HG03103 (cell line): ENCODE measurements at regions not wholly inside any gene's neighbourhood (a gene's known extent, or its start where the extent isn't known, plus 50 kb on each side); places are given as distances from the start of the nearest gene placed in this dataset.

ENCODE experiments used
- ATAC-seq: cut with Tn5 transposase; IDR thresholded peaks from one replicate; pipeline ENCODE4 v1.9.1; 2021; ENCODE audit warnings: low read depth; ENCODE audit not compliant: unreplicated experiment

- ATAC-seq, result no peak
These were observed 161.3 kb upstream of the PCDH18 start for GRCh38 chr4:137693641-137694040.

DNA sequence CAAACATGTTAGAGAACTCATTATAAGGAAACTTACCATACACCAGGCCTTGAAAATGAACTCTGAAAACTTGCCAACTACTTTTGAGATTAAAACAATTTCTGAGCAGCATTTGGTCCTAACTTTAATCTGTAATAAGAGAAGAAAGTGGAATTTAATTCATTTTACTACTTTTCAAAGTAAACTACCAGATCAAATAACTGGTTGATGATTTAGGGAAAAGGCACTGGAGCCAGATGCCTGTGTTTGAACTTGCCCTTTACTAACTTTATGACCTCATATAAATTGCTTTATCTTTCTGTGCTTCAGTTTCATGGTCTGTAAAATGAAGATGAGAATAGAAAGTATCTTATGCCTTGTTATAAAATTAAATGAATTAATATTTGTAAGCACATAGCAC, 159.9 kb upstream of the PCDH18 start:
- no peak for ATAC-seq

DNA sequence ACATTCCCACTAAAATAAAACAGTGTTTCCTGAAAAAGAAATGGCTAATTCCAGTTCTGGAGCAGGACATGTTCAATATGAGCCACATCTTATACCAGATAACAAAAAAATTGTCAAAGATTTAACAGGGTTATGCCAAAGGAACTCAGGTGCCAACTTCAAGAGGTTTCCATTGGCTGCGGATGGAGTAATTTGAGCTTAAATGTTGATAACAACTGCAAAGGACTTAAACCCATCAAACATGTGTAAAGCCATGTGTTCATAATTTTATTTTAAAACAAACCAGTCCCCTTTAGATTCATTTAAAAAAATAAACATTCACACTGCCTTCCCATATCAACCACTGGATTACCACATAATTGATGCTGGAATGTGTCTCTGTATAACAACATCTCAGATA, 156.4 kb upstream of the PCDH18 start:
- no peak for ATAC-seq

GRCh38 chr4:137685357-137685756, 153.1 kb upstream of the PCDH18 start:
- no peak for ATAC-seq

- no peak for ATAC-seq
These were observed 148.8 kb upstream of the PCDH18 start for GRCh38 chr4:137681081-137681480.

DNA sequence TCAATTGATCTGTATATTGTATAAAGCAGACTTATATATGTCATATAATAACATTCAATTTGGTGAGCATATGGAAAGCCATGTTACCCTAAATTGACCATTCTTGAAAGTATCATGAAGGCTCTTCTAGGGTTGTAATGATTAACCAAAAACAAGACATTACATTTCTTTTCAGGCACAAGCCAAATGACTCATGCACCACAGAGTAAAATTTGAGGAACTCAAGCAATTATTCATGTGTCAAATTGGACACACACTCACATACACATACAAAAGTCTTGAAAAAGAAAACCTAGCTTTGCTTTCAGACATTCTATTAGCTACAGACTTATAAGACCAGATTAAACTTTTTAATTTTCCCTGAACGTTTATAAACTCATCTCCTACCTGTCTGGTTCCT, 146.5 kb upstream of the PCDH18 start:
- ATAC-seq, result no peak

DNA sequence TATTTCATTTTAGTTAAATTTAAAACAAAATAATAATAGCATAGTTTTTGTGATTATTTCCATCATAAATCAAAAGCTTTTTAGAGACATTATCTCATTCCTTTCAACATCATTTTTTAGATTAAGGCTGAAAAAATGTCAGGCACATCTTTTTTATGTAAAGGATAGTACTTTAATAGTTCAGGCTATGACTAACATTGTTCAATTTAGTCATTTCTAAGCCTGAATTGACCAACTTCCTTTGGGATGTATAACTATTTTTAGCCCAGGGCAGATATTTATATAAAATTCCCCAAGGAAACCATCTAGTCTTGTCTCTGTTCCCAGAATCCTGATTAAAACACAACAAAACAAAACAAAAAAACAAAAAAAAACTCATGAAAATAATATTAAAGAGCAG, 145.6 kb upstream of the PCDH18 start:
- ATAC-seq, result no peak

DNA sequence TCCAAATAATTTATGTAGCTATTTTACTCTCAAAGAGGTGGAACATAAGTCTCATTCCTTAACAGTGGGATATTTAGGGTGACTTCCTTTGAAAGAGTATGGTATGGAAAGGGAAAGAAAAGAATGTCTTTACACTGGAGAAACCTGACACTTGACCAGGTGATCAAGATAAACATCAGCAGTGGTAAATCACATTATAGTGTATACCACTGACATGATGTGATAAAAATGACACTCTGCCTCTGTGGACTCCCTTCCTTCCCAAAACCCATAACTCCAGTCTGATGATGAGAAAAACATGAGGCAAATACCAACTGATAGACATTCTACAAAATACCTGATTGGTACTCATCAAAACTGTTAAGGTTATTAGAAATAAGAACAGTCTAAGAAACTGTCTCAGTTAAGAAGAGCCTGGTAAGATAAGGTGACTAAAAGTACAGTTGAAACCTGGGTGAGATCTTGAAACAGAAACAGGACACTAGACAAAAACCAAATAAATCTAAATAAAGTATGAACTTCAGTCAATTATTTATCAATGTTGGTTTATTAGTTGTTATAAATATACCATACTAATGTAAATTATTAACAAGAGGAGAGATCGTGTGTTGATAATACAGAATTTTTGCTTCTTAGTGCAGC, 144.2 kb upstream of the PCDH18 start:
- no peak for ATAC-seq

DNA sequence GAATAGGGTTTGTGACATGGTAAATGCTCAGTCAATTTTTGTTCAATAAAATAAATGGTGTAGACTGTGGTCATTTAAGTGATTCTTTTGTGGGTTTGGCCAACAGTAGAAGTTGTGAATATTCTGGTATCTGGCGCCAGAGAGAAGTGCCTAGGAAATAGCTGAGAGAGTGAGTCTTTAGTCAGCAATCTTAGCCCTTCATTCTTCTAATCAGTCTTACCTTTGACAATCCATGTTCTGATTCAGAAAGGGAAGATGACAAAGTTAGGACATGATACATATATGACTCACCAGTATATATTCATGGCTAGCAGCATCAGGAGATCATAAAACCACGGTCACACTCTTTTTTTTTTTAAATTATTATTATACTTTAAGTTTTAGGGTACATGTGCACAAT, 141.8 kb upstream of the PCDH18 start:
- ATAC-seq, result no peak

- ATAC-seq, result no peak
These were observed 136.7 kb upstream of the PCDH18 start for GRCh38 chr4:137668885-137669545.

DNA sequence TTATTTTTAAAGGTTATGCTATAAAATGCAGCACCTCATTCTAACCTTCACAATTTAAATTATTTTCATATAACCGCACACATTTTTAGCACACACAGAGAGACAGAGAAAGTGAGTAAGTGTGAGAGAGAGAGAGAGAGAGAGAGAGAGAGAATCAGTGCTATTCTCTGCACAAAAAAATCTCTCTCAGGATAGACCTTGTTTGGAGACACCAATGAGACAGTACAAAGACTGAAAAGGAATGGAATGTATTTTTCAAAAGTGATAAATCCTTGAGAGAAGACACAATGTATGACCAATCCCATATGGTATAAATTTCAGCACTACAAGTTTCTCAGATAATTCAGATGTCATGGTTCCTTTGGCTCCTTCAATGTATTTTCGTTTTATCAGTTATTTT, 132.1 kb upstream of the PCDH18 start:
- ATAC-seq, result no peak

- no peak for ATAC-seq
These were observed 131.7 kb upstream of the PCDH18 start for GRCh38 chr4:137664046-137664387.

GRCh38 chr4:137663251-137664045, 131.2 kb upstream of the PCDH18 start:
- ATAC-seq, result no peak

GRCh38 chr4:137661693-137662092, 129.4 kb upstream of the PCDH18 start:
- ATAC-seq, result no peak

DNA sequence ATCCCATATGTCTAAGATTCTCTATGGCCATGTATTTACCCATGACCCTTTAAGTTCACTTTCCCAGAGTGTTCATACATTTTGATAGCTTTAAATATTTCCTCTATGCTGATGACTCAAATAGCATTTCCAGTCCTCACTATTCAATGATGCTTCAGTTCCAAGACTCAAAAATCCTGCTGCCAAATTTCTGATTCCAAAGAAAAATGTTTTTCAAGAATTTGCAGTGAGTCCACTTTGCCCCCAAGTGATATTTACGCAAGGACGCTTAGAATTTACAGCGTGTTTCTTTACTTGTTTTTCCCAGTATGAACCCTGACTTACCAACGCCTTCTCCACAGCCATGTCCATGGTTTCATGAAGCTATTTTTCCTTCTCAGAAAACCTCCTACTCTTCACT, 127.9 kb upstream of the PCDH18 start:
- ATAC-seq, result no peak

DNA sequence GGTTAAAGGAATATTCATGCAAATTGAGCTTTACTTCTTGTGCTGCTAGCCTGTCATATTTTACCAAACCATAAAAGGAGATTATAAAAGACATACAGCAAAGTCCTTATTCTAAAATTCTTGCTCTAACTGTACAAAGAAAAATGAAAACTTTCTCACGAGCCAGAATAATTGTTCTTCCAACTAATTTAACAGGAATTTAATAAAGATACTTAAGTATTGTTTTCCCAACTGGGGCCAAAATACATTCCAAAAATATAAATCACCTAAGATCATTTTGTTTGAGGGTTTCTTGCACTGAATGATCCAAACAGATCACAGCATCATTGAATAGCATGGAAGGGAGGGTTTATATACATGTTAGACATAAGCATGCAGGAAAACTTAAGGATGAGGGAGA, 127.1 kb upstream of the PCDH18 start:
- no peak for ATAC-seq

DNA sequence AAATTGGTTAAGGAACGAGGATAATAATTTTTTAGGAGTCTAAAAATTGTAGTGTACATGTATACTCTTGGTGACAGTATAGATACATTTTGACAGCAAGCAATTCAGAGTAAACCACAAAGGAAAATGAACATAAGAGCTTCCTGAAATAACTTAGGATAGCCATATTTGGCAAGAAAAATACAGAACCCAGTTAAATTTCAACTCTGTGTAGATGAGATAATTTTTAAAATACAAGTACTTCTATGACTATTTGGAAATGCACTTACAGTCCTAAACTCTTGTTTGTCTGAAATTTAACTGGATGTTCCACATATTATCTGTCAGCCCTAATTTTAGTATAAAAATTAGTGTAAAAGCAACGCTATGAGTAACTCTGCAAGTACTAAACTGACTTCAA, 124.4 kb upstream of the PCDH18 start:
- no peak for ATAC-seq

DNA sequence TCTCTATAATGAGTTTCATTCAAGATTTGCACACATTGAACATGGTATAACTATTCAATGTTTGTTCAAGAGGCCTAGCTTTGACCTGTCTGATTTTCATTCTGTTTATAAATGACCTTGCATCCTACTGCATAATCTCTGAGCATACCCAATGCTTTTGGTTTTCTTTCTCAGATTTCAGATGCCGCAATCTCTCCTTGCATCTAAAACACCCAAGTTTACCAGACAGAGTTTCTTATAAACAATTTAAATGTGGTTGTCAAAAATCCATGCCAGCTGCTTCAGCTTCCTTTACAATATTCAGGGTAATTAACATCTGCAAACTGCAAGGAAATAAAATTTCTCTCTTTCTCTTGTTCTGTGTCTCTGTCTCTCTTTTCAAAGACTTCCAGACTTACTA, 123.0 kb upstream of the PCDH18 start:
- ATAC-seq, result no peak

GRCh38 chr4:137651128-137651527, 118.8 kb upstream of the PCDH18 start:
- ATAC-seq, result no peak

DNA sequence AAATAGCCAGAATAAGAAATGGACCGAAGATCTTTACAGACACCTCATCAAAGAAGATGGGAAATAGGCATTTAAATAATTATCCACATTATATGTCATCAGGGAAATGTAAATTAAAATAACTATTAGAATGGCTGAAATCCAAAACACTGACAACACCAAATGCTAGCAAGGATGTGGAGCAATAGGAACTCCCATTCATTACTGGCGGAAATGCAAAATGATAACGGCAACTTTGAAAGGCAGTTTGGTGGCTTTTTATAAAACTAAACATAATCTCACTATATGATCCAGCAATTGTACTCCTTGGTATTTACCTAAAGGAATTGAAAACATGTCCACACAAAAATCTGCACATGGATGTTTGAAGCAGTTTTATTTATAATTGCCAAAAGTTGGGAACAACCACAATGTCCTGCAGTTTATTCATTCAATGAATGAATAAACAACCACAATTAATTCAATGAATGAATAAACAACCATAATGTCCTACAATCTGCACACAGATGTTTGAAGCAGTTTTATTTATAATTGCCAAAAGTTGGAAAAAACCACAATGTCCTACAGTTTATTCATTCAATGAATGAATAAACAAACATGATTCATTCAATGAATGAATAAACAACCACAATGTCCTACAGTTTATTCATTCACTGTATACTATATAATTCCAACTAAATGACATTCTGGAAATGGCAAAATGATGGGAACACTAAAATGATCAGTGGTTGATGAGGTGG, 117.6 kb upstream of the PCDH18 start:
- ATAC-seq, result no peak

- ATAC-seq, result no peak
These were observed 116.2 kb upstream of the PCDH18 start for GRCh38 chr4:137648531-137648930.
